ENCODE measurements at regions not wholly inside any gene's neighbourhood (a gene's known extent, or its start where the extent isn't known, plus 50 kb on each side); places are given as distances from the start of the nearest gene placed in this dataset.

GRCh38 chr10:124270530-124271327, 148.0 kb downstream of the OAT start:
- Histone ChIP-seq H3K9ac (ENCODE audit: control insufficient read depth, insufficient read depth, low read length) (no peak overlapping the region), H3K4me3 (no peak overlapping the region), H3K27me3 (replicated peaks in 1 of 2; ENCODE audit: control insufficient read depth in 2 of 2, insufficient read depth in 2 of 2, low read length in 1 of 2) (no peaks in the 10 kb centered on the region), H3K4me2 (ENCODE audit: control insufficient read depth, insufficient read depth) (no peak overlapping the region), H3K36me3 (ENCODE audit: control insufficient read depth in 2 of 2, insufficient read depth in 2 of 2, low read length in 1 of 2) (no peaks in the 10 kb centered on the region), H3K4me1 (ENCODE audit: control insufficient read depth, insufficient read depth, low read length) (no peaks in the 10 kb centered on the region), H3K79me2 (ENCODE audit: control insufficient read depth, insufficient read depth, low read length) (no peaks in the 10 kb centered on the region), H3K27ac (ENCODE audit: control insufficient read depth, insufficient read depth) (no peak overlapping the region), H3K9me3 (replicated peaks; ENCODE audit: control insufficient read depth, insufficient read depth, low read length) (peaks cover 14% of the 10 kb centered on the region; the same call in 2 of the 3 replicates), H2AFZ (ENCODE audit: control insufficient read depth, low read depth, low read length) (no peak overlapping the region), H4K20me1 (ENCODE audit: control insufficient read depth, insufficient read depth) (no peaks in the 10 kb centered on the region)
- FAIRE-seq (no peak), DNase-seq (ENCODE audit: low read depth, low spot score) (no peak), ATAC-seq (no peak)
- intact Hi-C loops (cut with micrococcal nuclease; ENCODE audit: unreplicated experiment), result no loop called here
- SMC1A ChIA-PET (ENCODE audit: uncharacterized antibody, unreplicated experiment), result no interaction called here
- in situ Hi-C loops (cut with MboI), result no loop called here
- RAD21 ChIA-PET (ENCODE audit: unreplicated experiment), result no interaction called here
- CTCF ChIA-PET, result interaction anchor here (1.1 kb wide), 1 partner anchor 12 kb away, joined by 4 read pairs; no protein-coding TSS in a partner anchor
- BruUV-seq (replicated peaks), result no TSS peak
- 73% methylated on average over 8 of the region's 8 CpGs for WGBS (ENCODE audit: insufficient coverage, insufficient replicate concordance, low lambda C conversion rate, missing lambda C conversion rate)
- POLR2A ChIA-PET, result no interaction called here
- TF ChIP-seq STAT1 (conservative IDR thresholded peaks at IDR 0.05) (no peak), FOXK2 (IDR thresholded peaks at IDR 0.05) (no peak), E2F8 (IDR thresholded peaks at IDR 0.05; ENCODE audit: low read depth, partially characterized antibody) (no peak), RUNX3 (IDR thresholded peaks at IDR 0.05; ENCODE audit: low read length) (no peak), NRF1 (conservative IDR thresholded peaks at IDR 0.05; ENCODE audit: low read depth, low read length) (no peak), SUPT20H (IDR thresholded peaks at IDR 0.05; ENCODE audit: borderline replicate concordance, control insufficient read depth, low read depth, low read length) (no peak), CBX5 (IDR thresholded peaks at IDR 0.05; ENCODE audit: low read depth) (no peak), ZNF687 (IDR thresholded peaks at IDR 0.05) (no peak), CBX3 (IDR thresholded peaks at IDR 0.05; ENCODE audit: borderline replicate concordance, low read depth) (no peak), RCOR1 (conservative IDR thresholded peaks at IDR 0.05; ENCODE audit: low read depth, low read length) (no peak), KDM1A (IDR thresholded peaks at IDR 0.05; ENCODE audit: borderline replicate concordance) (no peak)

Data from GM12878 (cell line).